ENCODE measurements at regions not wholly inside any gene's neighbourhood (a gene's known extent, or its start where the extent isn't known, plus 50 kb on each side); places are given as distances from the start of the nearest gene placed in this dataset.

DNA sequence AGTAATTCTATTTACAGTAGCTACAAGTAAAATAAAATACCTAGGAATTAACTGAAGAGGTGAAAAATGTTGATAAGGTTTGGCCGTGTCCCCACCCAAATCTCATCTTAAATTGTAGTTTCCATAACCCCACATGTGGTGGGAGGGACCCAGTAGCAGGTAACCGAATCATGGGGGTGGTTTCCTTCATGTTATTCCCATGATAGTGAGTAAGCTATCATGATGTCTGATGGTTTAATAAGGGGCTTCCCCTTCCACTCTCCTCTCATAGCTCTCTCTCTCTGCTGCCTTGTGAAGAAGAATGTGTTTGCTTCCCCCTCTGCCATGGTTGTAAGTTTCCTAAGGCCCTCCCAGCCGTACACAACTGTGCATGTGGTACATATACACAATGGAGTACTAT is 1170.7 kb downstream of the BCL11B start:
- ATAC-seq, result no peak
- H3K4me3 Mint-ChIP-seq, result no peak overlapping the region
- H3K27me3 Mint-ChIP-seq, result no peaks in the 10 kb centered on the region
- no peaks in the 10 kb centered on the region for H3K4me1 Mint-ChIP-seq
- H3K9me3 Mint-ChIP-seq, result peaks cover 18% of the 10 kb centered on the region
- H3K36me3 Mint-ChIP-seq, result no peaks in the 10 kb centered on the region
- H3K27ac Mint-ChIP-seq, result no peak overlapping the region

DNA sequence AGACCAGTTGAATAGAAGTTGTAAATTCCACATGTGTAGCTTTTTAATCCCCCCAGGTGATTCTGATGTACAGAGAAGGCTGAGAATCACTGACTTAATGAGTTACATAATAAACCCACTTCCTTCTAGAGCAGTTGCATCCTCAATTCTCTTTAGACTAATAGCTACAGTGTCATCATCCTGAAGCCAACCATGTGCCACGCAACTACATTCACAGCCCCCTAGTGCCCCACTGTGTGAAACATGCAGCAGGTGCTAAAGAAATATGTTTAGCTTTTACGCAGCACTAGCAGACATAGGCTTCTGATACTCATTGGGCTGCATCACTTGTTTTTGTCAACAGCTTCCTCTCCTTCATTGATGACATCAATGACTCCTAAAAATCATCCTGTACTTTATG is 1168.3 kb downstream of the BCL11B start:
- ATAC-seq, result no peak
- no peaks in the 10 kb centered on the region for H3K27me3 Mint-ChIP-seq
- H3K9me3 Mint-ChIP-seq, result peaks cover 16% of the 10 kb centered on the region
- no peak overlapping the region for H3K4me3 Mint-ChIP-seq
- no peaks in the 10 kb centered on the region for H3K36me3 Mint-ChIP-seq
- no peak overlapping the region for H3K27ac Mint-ChIP-seq
- H3K4me1 Mint-ChIP-seq, result no peaks in the 10 kb centered on the region

DNA sequence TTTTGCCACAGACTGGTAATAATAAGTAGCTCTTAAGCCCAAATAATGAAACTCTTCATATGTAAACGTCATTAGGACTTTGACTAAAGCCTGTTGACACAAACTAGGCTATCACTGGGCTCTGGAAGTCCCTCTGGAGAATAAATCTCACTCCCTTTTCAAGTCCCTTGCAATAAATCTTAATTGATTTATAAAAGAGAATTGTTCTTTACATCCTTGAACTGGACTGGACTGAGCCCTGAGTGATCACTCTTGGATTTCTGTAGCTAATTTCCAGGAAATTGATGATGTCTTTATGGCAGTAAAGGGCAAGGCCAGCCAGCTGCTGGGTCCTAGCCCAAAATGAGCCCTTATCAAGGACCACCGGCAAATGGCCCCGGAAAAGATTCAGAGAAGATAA is 1162.7 kb downstream of the BCL11B start:
- H3K4me3 Mint-ChIP-seq, result no peak overlapping the region
- no peak overlapping the region for H3K27ac Mint-ChIP-seq
- no peaks in the 10 kb centered on the region for H3K36me3 Mint-ChIP-seq
- H3K4me1 Mint-ChIP-seq, result no peaks in the 10 kb centered on the region
- H3K27me3 Mint-ChIP-seq, result no peaks in the 10 kb centered on the region
- no peak for ATAC-seq
- peaks cover 13% of the 10 kb centered on the region for H3K9me3 Mint-ChIP-seq

DNA sequence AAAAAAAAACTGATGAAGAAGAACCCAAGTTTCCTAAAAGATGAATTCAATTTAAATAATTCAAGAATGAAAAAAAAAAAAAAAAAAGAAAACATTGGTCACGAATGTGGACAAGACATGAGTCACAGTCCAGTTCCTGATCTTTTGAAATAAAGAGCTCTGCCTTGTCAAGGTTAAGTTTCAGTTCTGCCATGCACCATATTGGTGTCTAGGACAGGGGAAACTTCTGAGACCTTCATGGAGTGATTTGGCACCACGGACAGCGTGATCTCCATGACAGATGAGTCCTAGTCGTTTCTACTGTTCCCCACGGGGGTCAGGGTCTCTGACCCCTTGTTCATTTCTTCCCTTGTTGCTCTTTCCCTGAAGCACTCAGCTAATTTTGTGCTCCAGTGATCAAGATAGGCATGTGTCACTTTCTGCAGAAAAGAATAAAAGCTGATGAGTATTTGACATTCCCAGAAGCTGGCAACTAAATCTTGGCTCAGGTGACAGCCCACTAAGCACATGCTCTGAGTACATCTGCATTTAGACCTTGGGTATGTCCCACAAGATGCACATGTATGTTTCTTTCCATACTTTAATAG is 1159.7 kb downstream of the BCL11B start:
- Mint-ChIP-seq H3K4me3 (no peak overlapping the region), H3K27ac (no peak overlapping the region), H3K36me3 (no peaks in the 10 kb centered on the region), H3K4me1 (no peaks in the 10 kb centered on the region), H3K27me3 (no peaks in the 10 kb centered on the region), H3K9me3 (peaks cover 8% of the 10 kb centered on the region)
- ATAC-seq, result no peak

DNA sequence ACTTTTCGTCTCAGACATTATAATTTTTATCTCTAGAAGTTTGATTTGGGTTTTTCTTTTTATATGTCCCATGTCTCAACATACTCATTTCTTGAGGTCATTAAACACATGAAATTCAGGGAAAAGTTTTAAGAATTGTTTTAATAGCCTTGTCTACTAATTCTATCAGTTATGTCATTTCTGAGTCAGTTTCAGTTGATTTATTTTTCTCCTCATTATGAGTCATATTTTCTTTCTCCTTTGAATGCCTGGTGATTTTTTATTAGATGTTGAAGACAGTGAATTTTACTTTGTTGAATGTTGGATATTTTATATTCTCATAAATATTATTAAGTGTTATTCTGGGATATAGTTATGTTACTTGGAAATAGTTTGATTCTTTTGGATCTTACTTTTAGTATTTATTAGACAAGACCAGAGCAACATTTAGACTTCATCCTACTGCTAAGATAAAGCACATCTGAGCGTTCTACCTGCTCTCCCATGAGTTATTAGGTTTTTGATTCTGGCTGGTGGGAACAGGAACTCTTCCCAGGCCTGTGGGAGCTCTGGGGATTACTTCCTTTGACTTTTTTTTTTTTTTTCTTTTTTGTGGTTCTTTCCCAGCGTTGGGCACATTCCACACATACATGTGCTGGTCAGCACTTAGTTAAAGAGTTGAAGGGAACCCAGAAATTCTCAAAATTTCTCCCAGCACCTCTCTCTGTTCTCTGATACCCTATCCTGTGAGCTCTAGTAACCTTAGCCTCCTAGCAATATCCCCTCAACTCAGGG is 1157.7 kb downstream of the BCL11B start:
- H3K36me3 Mint-ChIP-seq, result no peaks in the 10 kb centered on the region
- no peak overlapping the region for H3K27ac Mint-ChIP-seq
- H3K9me3 Mint-ChIP-seq, result peaks cover 8% of the 10 kb centered on the region
- H3K4me1 Mint-ChIP-seq, result no peaks in the 10 kb centered on the region
- no peak for ATAC-seq
- no peaks in the 10 kb centered on the region for H3K27me3 Mint-ChIP-seq
- H3K4me3 Mint-ChIP-seq, result no peak overlapping the region

DNA sequence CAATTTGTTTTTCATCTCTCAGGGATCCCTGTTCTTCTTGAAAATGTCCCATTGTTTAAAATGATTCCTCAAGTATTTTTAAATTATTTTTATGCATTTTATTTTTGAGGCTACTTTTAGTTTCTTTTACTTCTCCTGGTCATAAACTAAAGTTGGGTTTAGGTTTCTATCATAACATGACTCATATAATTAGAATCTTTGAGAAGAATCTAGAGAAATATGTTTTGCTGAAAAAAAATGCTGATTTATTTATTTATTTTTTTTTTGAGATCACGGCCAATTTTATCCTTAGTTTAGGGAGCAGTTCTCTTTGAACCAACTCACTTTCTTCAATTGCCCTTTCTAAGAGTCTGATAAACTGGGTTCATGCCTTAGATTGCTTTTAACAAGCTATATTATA is 1157.1 kb downstream of the BCL11B start:
- Mint-ChIP-seq H3K36me3 (no peaks in the 10 kb centered on the region), H3K4me1 (no peaks in the 10 kb centered on the region), H3K9me3 (peaks cover 8% of the 10 kb centered on the region), H3K27me3 (no peaks in the 10 kb centered on the region), H3K4me3 (no peak overlapping the region), H3K27ac (no peak overlapping the region)
- ATAC-seq, result no peak

DNA sequence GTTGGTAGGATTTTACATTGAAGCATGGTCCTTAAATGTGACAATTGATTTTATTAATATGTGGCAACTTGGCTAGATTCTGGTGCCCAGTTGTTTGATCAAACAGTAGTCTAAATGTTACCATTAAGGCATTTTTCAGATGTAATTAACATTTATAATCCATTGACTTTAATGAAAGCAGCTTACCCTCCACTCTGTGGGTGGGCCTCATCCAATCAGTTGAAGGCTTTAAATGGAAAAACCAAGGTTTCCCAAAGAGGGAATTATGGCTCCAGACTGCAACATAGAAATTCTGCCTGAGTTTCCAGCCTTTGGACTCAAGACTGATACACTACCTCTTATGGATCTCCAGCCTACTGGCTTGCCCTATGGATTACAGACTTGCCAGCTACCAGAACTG is 1153.2 kb downstream of the BCL11B start:
- Mint-ChIP-seq H3K36me3 (no peaks in the 10 kb centered on the region), H3K27ac (no peak overlapping the region), H3K9me3 (peaks cover 4% of the 10 kb centered on the region), H3K4me3 (no peak overlapping the region), H3K4me1 (no peaks in the 10 kb centered on the region), H3K27me3 (no peaks in the 10 kb centered on the region)
- no peak for ATAC-seq

DNA sequence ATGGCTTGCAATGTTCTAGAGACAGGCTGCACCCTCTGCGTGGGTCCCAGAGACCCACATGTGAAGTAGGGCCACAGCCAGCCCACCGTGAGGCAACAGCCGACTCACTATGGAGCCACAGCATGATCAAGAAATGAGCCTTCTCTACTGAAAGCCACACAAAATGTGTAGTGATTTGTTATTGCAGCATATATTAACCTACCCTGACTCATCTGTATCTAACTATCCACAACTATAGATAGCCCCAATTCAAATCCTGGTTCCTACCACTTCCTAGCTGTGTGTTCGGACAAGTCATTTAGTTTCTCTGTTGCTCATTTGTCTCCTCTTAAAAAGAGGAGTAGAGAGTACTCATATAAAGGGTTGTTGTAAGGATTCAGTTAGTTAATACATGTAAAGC is 1152.3 kb downstream of the BCL11B start:
- no peaks in the 10 kb centered on the region for H3K36me3 Mint-ChIP-seq
- no peak overlapping the region for H3K27ac Mint-ChIP-seq
- H3K4me3 Mint-ChIP-seq, result no peak overlapping the region
- H3K4me1 Mint-ChIP-seq, result no peaks in the 10 kb centered on the region
- no peaks in the 10 kb centered on the region for H3K27me3 Mint-ChIP-seq
- peaks cover 7% of the 10 kb centered on the region for H3K9me3 Mint-ChIP-seq
- ATAC-seq, result no peak

DNA sequence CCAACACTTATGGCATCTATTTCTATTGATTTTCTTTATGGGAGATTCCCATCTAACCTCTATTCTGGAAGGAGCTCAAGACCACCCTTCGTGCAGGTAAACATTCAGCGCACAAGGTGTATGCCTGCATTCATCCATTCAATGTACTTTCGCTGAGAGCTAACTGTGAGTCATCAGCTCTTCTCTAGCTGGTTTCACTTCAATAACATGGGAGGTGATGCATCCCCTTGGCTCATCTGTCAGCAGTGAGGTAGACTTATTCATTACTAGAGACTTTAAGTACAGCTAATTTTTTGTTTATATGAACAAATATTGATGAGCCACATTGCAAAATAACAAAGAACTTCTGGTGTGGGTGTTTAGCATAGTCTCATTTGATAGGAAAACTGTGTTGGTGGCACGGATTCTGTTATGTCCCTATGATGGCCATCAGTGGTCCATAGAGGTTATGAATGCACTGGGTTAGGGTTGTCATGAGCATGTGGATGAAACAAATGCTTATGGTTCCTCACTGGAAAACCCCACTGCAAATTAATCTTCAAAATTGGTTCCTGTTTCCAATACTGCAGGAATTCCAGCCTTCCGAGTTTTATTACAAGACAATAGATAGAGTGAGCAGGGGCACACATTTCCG is 1151.0 kb downstream of the BCL11B start:
- Mint-ChIP-seq H3K4me1 (no peaks in the 10 kb centered on the region), H3K27me3 (no peaks in the 10 kb centered on the region), H3K36me3 (no peaks in the 10 kb centered on the region), H3K9me3 (peaks cover 7% of the 10 kb centered on the region), H3K4me3 (no peak overlapping the region), H3K27ac (no peak overlapping the region)
- ATAC-seq, result no peak

DNA sequence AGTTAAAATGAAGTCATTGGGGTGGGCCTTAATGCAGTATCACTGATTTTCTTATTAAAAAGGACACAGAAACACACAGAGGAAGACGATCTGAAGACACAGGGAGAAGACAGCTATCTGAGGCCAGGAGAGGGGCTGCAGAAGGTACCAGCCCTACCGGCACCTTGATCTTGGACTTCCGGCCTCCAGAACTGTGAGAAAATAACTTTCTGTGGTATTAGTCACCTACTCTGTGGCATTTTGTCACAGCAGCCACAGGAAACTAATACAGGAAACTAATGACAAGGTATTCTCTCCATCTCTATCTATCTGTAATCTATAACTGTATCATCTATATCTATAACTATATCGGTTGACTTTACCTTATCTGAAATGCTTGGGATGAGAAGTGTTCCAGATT is 1149.5 kb downstream of the BCL11B start:
- Mint-ChIP-seq H3K9me3 (peaks cover 7% of the 10 kb centered on the region), H3K27me3 (no peaks in the 10 kb centered on the region), H3K4me3 (no peak overlapping the region), H3K27ac (no peak overlapping the region), H3K4me1 (no peaks in the 10 kb centered on the region), H3K36me3 (no peaks in the 10 kb centered on the region)
- ATAC-seq, result no peak

DNA sequence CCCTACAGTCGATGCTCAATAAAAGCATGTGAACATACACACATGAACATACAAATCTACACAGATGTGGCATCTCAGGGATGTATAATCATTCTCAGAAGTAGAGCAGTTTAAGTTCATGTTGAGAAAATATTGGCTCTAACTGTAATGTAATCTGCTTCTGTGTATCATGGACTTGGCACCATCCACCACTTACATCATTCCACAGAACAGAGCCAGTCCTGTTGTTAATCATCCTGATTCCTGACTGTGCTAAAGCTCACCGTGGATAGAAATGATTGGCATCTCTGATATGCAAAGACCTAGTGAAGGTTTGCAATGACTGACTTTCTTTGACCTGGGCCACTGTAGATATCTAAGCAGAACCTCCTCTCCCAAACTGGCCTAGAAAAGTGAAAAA is 1141.3 kb downstream of the BCL11B start:
- H3K4me3 Mint-ChIP-seq, result no peak overlapping the region
- no peak for ATAC-seq
- no peaks in the 10 kb centered on the region for H3K4me1 Mint-ChIP-seq
- no peaks in the 10 kb centered on the region for H3K27me3 Mint-ChIP-seq
- no peak overlapping the region for H3K27ac Mint-ChIP-seq
- H3K9me3 Mint-ChIP-seq, result peaks cover 5% of the 10 kb centered on the region
- no peaks in the 10 kb centered on the region for H3K36me3 Mint-ChIP-seq

DNA sequence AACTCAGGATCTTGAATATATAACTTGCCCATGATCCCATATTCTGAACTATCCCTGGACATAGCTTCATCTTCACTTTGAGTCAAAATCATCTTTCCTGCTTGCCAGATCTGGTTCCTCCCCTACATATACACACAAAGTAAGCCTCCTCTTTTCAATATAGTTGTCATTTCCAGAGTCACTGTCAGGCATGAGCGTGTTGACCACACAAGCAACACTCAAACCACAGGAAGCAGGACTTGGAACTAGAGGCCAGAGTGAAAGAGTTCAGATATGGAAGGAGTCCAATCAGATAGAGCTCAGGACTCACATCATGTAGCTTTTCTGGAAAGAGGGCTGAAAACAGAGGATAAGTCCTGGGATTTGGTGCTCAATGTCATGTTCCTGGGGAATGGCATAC is 1140.6 kb downstream of the BCL11B start:
- no peak for ATAC-seq
- H3K4me3 Mint-ChIP-seq, result no peak overlapping the region
- H3K4me1 Mint-ChIP-seq, result no peaks in the 10 kb centered on the region
- H3K36me3 Mint-ChIP-seq, result no peaks in the 10 kb centered on the region
- H3K27ac Mint-ChIP-seq, result no peak overlapping the region
- peaks cover 5% of the 10 kb centered on the region for H3K9me3 Mint-ChIP-seq
- H3K27me3 Mint-ChIP-seq, result no peaks in the 10 kb centered on the region

DNA sequence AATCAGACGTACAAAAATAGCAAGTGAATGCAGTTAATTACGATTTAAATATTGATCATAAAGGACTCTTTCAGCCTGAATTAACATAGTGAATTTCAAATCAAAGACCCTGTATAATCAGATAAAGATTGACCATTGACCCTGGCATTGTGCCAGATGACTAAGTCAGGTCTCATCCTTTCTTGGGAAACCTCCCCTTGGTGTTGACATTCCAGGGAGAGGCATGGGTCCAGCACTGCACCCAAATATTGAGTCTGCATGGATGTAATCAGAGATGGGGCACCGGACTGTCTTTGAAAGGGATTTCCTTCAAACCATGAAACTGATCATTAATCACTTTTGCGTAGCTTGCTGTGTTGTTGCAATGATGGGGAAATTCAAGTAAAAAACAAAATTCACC is 1138.2 kb downstream of the BCL11B start:
- H3K4me3 Mint-ChIP-seq, result no peak overlapping the region
- H3K4me1 Mint-ChIP-seq, result no peaks in the 10 kb centered on the region
- no peaks in the 10 kb centered on the region for H3K27me3 Mint-ChIP-seq
- H3K27ac Mint-ChIP-seq, result no peak overlapping the region
- no peaks in the 10 kb centered on the region for H3K36me3 Mint-ChIP-seq
- no peak for ATAC-seq
- peaks cover 5% of the 10 kb centered on the region for H3K9me3 Mint-ChIP-seq

DNA sequence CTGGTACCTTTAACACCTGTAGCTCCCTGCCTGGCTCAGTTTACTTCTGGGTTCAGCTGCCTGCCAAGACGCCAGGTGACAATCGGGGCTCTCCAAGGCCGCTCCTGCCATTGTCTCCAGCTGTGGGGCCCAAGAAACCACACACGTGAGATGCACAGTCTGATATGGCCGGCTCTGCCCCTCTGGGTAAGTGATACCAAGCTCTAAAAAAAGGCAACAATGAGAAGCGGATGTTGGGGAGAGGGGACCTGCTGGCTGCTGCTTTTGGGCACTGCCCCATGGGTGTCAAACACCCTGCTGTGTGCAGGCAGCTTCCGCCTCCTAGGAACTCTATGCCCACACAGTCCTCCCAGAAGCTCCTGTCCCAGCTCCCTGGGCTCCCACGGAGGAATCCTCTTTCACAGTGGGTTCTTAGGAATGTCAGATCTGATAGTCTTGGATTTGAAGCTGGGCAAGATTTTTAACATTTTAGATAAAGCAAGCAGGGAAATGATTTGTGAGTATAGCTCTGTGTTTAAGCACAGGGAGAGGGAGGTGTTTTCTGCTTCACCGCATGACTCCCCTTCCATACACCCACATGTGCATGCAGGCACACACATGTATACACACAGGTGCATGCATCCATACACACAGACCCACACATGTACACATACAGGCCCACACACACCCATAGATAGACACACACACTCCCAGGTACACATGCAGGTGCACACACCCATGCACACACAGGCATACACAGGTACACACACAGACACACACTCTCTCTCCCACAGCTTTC is 1135.8 kb downstream of the BCL11B start:
- ATAC-seq, result no peak
- no peaks in the 10 kb centered on the region for H3K36me3 Mint-ChIP-seq
- H3K4me1 Mint-ChIP-seq, result no peaks in the 10 kb centered on the region
- no peak overlapping the region for H3K27ac Mint-ChIP-seq
- H3K9me3 Mint-ChIP-seq, result peaks cover 5% of the 10 kb centered on the region
- no peaks in the 10 kb centered on the region for H3K27me3 Mint-ChIP-seq
- H3K4me3 Mint-ChIP-seq, result no peak overlapping the region

DNA sequence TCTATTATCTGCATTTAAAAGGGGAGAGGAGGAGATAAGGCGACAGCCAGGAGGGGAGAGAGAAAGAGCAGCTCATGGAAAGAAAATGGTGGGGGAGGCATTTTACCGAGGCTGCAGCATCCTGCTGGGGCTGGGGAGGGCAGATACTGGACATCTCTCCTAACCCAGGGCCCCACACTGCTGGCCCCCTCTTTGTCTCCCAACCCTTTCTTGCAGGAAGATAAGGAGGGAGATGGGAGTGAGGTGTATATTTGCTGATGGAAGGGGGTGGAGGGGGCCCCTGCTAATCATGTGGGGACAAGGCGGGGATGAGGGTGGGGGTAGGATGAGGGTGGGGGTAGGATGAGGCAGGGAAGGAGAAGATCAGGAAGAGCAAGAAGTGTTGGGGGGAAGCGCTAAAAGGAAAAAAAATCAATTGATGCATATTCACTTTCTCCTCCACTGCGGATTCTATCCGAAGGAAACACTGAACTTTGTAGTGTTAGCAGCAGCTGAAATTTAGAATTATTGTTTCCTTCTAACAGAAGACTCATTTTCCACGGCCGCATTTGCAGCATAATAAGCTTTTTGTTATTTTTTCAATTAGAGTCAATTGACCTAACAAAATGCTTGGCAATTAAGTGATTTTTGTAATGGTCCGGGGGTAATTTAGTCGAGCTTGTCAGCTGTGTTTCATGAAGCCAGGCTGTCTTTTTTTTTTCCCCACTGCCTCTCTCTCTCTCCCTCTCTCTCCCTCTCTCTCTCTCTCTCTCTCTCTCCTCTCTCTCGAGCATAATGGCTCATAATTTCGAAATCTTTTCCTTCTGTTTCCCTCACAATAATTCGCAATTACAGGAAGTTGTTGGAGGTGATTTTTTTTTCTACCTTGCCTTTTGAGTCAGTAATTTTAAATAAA is 1134.6 kb downstream of the BCL11B start:
- no peaks in the 10 kb centered on the region for H3K27me3 Mint-ChIP-seq
- H3K9me3 Mint-ChIP-seq, result peaks cover 5% of the 10 kb centered on the region
- H3K4me1 Mint-ChIP-seq, result no peaks in the 10 kb centered on the region
- H3K36me3 Mint-ChIP-seq, result no peaks in the 10 kb centered on the region
- ATAC-seq, result no peak
- no peak overlapping the region for H3K4me3 Mint-ChIP-seq
- H3K27ac Mint-ChIP-seq, result no peak overlapping the region

All from stimulated activated memory B cell treated with anti-CD40 and anti-IgM and Interleukin-4, amounts not matched to agents 10 μg/mL and 1 μg/mL and 100 μg/mL, for 72 hours (primary cell).